ENCODE measurements at regions not wholly inside any gene's neighbourhood (a gene's known extent, or its start where the extent isn't known, plus 50 kb on each side); places are given as distances from the start of the nearest gene placed in this dataset.
A peak's percentile ranks its signal among the peaks of the same experiment; 100 is the strongest.
"Not testable (repeated sequence)": the region's sequence is repeated elsewhere in the genome, so short reads cannot be mapped to it uniquely, and the experiment has no call there.

- H3K27ac ChIP-seq (ENCODE audit: low read depth, low read length), result no peak overlapping the region
- Mint-ChIP-seq H3K36me3 (peaks cover 0 to 18% (median 2%) of the 10 kb centered on the region in 3 donors), H3K27ac (no peak overlapping the region)
Measured at GRCh38 chr1:232134365-232134764, 495.6 kb downstream of the SIPA1L2 start.

GRCh38 chr1:232132572-232132971 is 497.4 kb downstream of the SIPA1L2 start:
- H3K4me3 ChIP-seq (ENCODE audit: low read length), result no peak overlapping the region
- CTCF ChIA-PET, result no interaction called here

More at GRCh38 chr1:232134365-232134764, 495.6 kb downstream of the SIPA1L2 start:
- Histone ChIP-seq H3K4me1 (ENCODE audit: insufficient read depth, low read length) (no peaks in the 10 kb centered on the region), H3K4me3 (ENCODE audit: low read length) (no peak overlapping the region), H3K36me3 (ENCODE audit: insufficient read depth, low read length) (no peaks in the 10 kb centered on the region), H3K27me3 (ENCODE audit: insufficient read depth, low read length, poor library complexity, severe bottlenecking) (peaks cover 8% of the 10 kb centered on the region), H3K9me3 (ENCODE audit: low read length) (no peaks in the 10 kb centered on the region)
- no peaks in the 10 kb centered on the region for H3K4me1 Mint-ChIP-seq
- POLR2A ChIA-PET, result no interaction called here
- H3K9me3 Mint-ChIP-seq, result peaks cover 0 to 13% (median 1%) of the 10 kb centered on the region in 5 donors
- DNase-seq, result no peak
- no peak overlapping the region for H3K4me3 Mint-ChIP-seq
- CTCF ChIA-PET, result no interaction called here
- H3K27me3 Mint-ChIP-seq, result peaks cover 11 to 34% of the 10 kb centered on the region in 2 donors

GRCh38 chr1:232131715-232132391 is 498.1 kb downstream of the SIPA1L2 start:
- no peaks in the 10 kb centered on the region for H3K4me1 Mint-ChIP-seq
- H3K27ac Mint-ChIP-seq, result no peak overlapping the region
- ChIA-PET CTCF (no interaction called here), POLR2A (no interaction called here)
- no peak overlapping the region for H3K4me3 Mint-ChIP-seq
- H3K9me3 ChIP-seq (ENCODE audit: low read length), result no peaks in the 10 kb centered on the region
- peaks cover 0 to 23% (median 2%) of the 10 kb centered on the region in 3 donors for H3K36me3 Mint-ChIP-seq
- no peaks in the 10 kb centered on the region for H3K4me1 ChIP-seq (ENCODE audit: insufficient read depth, low read length)
- peaks cover 8% of the 10 kb centered on the region for H3K27me3 ChIP-seq (ENCODE audit: insufficient read depth, low read length, poor library complexity, severe bottlenecking)
- H3K27ac ChIP-seq (ENCODE audit: low read depth, low read length), result no peak overlapping the region
- peaks cover 0 to 13% (median 3%) of the 10 kb centered on the region in 5 donors for H3K9me3 Mint-ChIP-seq
- peaks cover 16 to 46% of the 10 kb centered on the region in 2 donors for H3K27me3 Mint-ChIP-seq
- DNase-seq, result no peak
- H3K36me3 ChIP-seq (ENCODE audit: insufficient read depth, low read length), result no peaks in the 10 kb centered on the region
- no peak overlapping the region for H3K4me3 ChIP-seq (ENCODE audit: low read length)

More at GRCh38 chr1:232132572-232132971, 497.4 kb downstream of the SIPA1L2 start:
- Mint-ChIP-seq H3K36me3 (peaks cover 0 to 23% (median 2%) of the 10 kb centered on the region in 3 donors), H3K4me3 (no peak overlapping the region), H3K4me1 (no peaks in the 10 kb centered on the region), H3K27ac (no peak overlapping the region), H3K9me3 (peaks cover 0 to 13% (median 3%) of the 10 kb centered on the region in 5 donors), H3K27me3 (peaks cover 16 to 42% of the 10 kb centered on the region in 2 donors)
- no peaks in the 10 kb centered on the region for H3K9me3 ChIP-seq (ENCODE audit: low read length)
- H3K36me3 ChIP-seq (ENCODE audit: insufficient read depth, low read length), result no peaks in the 10 kb centered on the region
- DNase-seq, result no peak
- H3K4me1 ChIP-seq (ENCODE audit: insufficient read depth, low read length), result no peaks in the 10 kb centered on the region
- POLR2A ChIA-PET, result no interaction called here
- H3K27ac ChIP-seq (ENCODE audit: low read depth, low read length), result no peak overlapping the region
- peaks cover 8% of the 10 kb centered on the region for H3K27me3 ChIP-seq (ENCODE audit: insufficient read depth, low read length, poor library complexity, severe bottlenecking)

- H3K4me1 Mint-ChIP-seq, result no peaks in the 10 kb centered on the region
- ChIA-PET CTCF (no interaction called here), POLR2A (no interaction called here)
- no peak overlapping the region for H3K4me3 Mint-ChIP-seq
- H3K4me1 ChIP-seq (ENCODE audit: insufficient read depth, low read length), result no peaks in the 10 kb centered on the region
- H3K4me3 ChIP-seq (ENCODE audit: low read length), result no peak overlapping the region
- no peak overlapping the region for H3K27ac Mint-ChIP-seq
- H3K27me3 Mint-ChIP-seq, result peaks cover 14 to 46% of the 10 kb centered on the region in 2 donors
- no peak overlapping the region for H3K27ac ChIP-seq (ENCODE audit: low read depth, low read length)
- peaks cover 0 to 7% (median under 1%) of the 10 kb centered on the region in 5 donors for H3K9me3 Mint-ChIP-seq
- H3K36me3 Mint-ChIP-seq, result peaks cover 0 to 16% (median 2%) of the 10 kb centered on the region in 3 donors
- no peaks in the 10 kb centered on the region for H3K36me3 ChIP-seq (ENCODE audit: insufficient read depth, low read length)
- peaks cover 8% of the 10 kb centered on the region for H3K27me3 ChIP-seq (ENCODE audit: insufficient read depth, low read length, poor library complexity, severe bottlenecking)
- no peaks in the 10 kb centered on the region for H3K9me3 ChIP-seq (ENCODE audit: low read length)
- DNase-seq, result no peak
Measured at GRCh38 chr1:232130815-232131480, 499.0 kb downstream of the SIPA1L2 start.

GRCh38 chr1:232127190-232127589 is 500.6 kb downstream of the DISC1 start:
- Mint-ChIP-seq H3K27ac (no peak overlapping the region), H3K27me3 (peaks cover 9 to 41% of the 10 kb centered on the region in 2 donors), H3K9me3 (peaks cover 0 to 6% (median 0%) of the 10 kb centered on the region in 5 donors), H3K4me1 (peaks cover 2 to 5% (median 5%) of the 10 kb centered on the region in 3 donors), H3K36me3 (peaks cover 0 to 16% (median 2%) of the 10 kb centered on the region in 3 donors), H3K4me3 (no peak overlapping the region)
- Histone ChIP-seq H3K27ac (ENCODE audit: low read depth, low read length) (no peak overlapping the region), H3K4me3 (ENCODE audit: low read length) (no peak overlapping the region), H3K36me3 (ENCODE audit: insufficient read depth, low read length) (no peaks in the 10 kb centered on the region), H3K27me3 (ENCODE audit: insufficient read depth, low read length, poor library complexity, severe bottlenecking) (peaks cover 8% of the 10 kb centered on the region), H3K9me3 (ENCODE audit: low read length) (no peaks in the 10 kb centered on the region), H3K4me1 (ENCODE audit: insufficient read depth, low read length) (no peaks in the 10 kb centered on the region)
- POLR2A ChIA-PET, result no interaction called here
- no peak for DNase-seq
- CTCF ChIA-PET, result no interaction called here

- CTCF ChIA-PET, result no interaction called here
- H3K9me3 Mint-ChIP-seq, result peaks cover 0 to 2% (median 0%) of the 10 kb centered on the region in 5 donors
- H3K27me3 Mint-ChIP-seq, result peaks cover 3 to 17% of the 10 kb centered on the region in 2 donors
- Histone ChIP-seq H3K4me1 (ENCODE audit: insufficient read depth, low read length) (no peaks in the 10 kb centered on the region), H3K9me3 (ENCODE audit: low read length) (no peaks in the 10 kb centered on the region), H3K27me3 (ENCODE audit: insufficient read depth, low read length, poor library complexity, severe bottlenecking) (no peaks in the 10 kb centered on the region), H3K27ac (ENCODE audit: low read depth, low read length) (no peak overlapping the region), H3K4me3 (ENCODE audit: low read length) (no peak overlapping the region), H3K36me3 (ENCODE audit: insufficient read depth, low read length) (no peaks in the 10 kb centered on the region)
- peaks cover 2 to 5% (median 5%) of the 10 kb centered on the region in 3 donors for H3K4me1 Mint-ChIP-seq
- H3K27ac Mint-ChIP-seq, result peak overlapping the region in 1 of 8 donors; percentile 3
- peaks cover 0 to 5% (median 0%) of the 10 kb centered on the region in 3 donors for H3K36me3 Mint-ChIP-seq
- no peak overlapping the region for H3K4me3 Mint-ChIP-seq
- no peak for DNase-seq
- POLR2A ChIA-PET, result no interaction called here
Measured at GRCh38 chr1:232123775-232124659, 497.4 kb downstream of the DISC1 start.

GRCh38 chr1:232117903-232118302 is 491.3 kb downstream of the DISC1 start:
- H3K4me3 ChIP-seq (ENCODE audit: low read length); H3K9me3 ChIP-seq (ENCODE audit: low read length); H3K4me1 ChIP-seq (ENCODE audit: insufficient read depth, low read length); H3K4me3 Mint-ChIP-seq; H3K36me3 Mint-ChIP-seq; H3K36me3 ChIP-seq (ENCODE audit: insufficient read depth, low read length); H3K9me3 Mint-ChIP-seq; CTCF ChIA-PET; H3K4me1 Mint-ChIP-seq; H3K27ac ChIP-seq (ENCODE audit: low read depth, low read length); DNase-seq; POLR2A ChIA-PET; H3K27me3 ChIP-seq (ENCODE audit: insufficient read depth, low read length, poor library complexity, severe bottlenecking); H3K27ac Mint-ChIP-seq: not testable (repeated sequence)
- H3K27me3 Mint-ChIP-seq, result peaks cover 4 to 11% of the 10 kb centered on the region in 2 donors

GRCh38 chr1:232114985-232115384 is 488.4 kb downstream of the DISC1 start:
- Histone ChIP-seq H3K4me1 (ENCODE audit: insufficient read depth, low read length) (no peaks in the 10 kb centered on the region), H3K27me3 (ENCODE audit: insufficient read depth, low read length, poor library complexity, severe bottlenecking) (no peaks in the 10 kb centered on the region), H3K4me3 (ENCODE audit: low read length) (no peak overlapping the region), H3K36me3 (ENCODE audit: insufficient read depth, low read length) (no peaks in the 10 kb centered on the region), H3K27ac (ENCODE audit: low read depth, low read length) (no peak overlapping the region), H3K9me3 (ENCODE audit: low read length) (no peaks in the 10 kb centered on the region)
- H3K27ac Mint-ChIP-seq, result no peak overlapping the region
- no peak for DNase-seq
- CTCF ChIA-PET, result no interaction called here
- no peaks in the 10 kb centered on the region for H3K36me3 Mint-ChIP-seq
- POLR2A ChIA-PET, result no interaction called here
- H3K9me3 Mint-ChIP-seq, result no peaks in the 10 kb centered on the region
- H3K4me1 Mint-ChIP-seq, result no peaks in the 10 kb centered on the region
- H3K27me3 Mint-ChIP-seq, result peaks cover 5 to 25% of the 10 kb centered on the region in 2 donors
- H3K4me3 Mint-ChIP-seq, result no peak overlapping the region

All from CD8-positive, alpha-beta memory T cell (primary cell).